ENCODE measurements at regions not wholly inside any gene's neighbourhood (a gene's known extent, or its start where the extent isn't known, plus 50 kb on each side); places are given as distances from the start of the nearest gene placed in this dataset.

DNA sequence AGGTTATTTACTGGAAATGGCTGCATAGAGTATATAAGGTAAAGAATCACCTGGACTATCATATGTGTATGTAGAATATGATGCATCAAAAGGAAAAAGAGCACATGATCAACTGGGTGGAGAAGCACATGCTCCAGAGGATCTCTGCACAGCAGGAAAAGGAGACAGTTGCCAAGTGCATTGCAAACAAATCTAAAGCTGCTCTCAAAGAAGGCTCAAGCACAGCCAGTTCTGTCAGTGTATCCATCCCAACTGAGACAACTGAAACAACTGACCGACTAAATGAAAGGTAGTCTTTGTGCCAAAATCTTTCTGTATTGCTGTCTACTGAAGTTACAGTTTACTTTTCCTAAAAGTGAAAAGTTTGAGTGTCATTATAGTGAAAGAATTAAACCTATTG lies 83.2 kb upstream of the SGCE start:
- Histone ChIP-seq H3K36me3 (ENCODE audit: control insufficient read depth in 2 of 2, insufficient read depth in 2 of 2, low read length in 1 of 2) (no peaks in the 10 kb centered on the region), H2AFZ (ENCODE audit: control insufficient read depth, low read depth, low read length) (no peak overlapping the region), H3K4me1 (ENCODE audit: control insufficient read depth, insufficient read depth, low read length) (no peaks in the 10 kb centered on the region), H3K9ac (ENCODE audit: control insufficient read depth, insufficient read depth, low read length) (no peak overlapping the region), H3K27ac (ENCODE audit: control insufficient read depth, insufficient read depth) (no peak overlapping the region), H3K4me2 (ENCODE audit: control insufficient read depth, insufficient read depth) (no peak overlapping the region), H3K27me3 (replicated peaks in 1 of 2; ENCODE audit: control insufficient read depth in 2 of 2, insufficient read depth in 2 of 2, low read length in 1 of 2) (no peaks in the 10 kb centered on the region), H4K20me1 (ENCODE audit: control insufficient read depth, insufficient read depth) (no peaks in the 10 kb centered on the region), H3K4me3 (no peak overlapping the region), H3K9me3 (replicated peaks; ENCODE audit: control insufficient read depth, insufficient read depth, low read length) (no peaks in the 10 kb centered on the region), H3K79me2 (ENCODE audit: control insufficient read depth, insufficient read depth, low read length) (no peaks in the 10 kb centered on the region)
- ATAC-seq (no peak), FAIRE-seq (no peak), DNase-seq (ENCODE audit: low read depth, low spot score) (no peak)
- TF ChIP-seq CBX3 (IDR thresholded peaks at IDR 0.05; ENCODE audit: borderline replicate concordance, low read depth): no peak
- RAD21 ChIA-PET (ENCODE audit: unreplicated experiment): no interaction called here
- no TSS peak for BruUV-seq (replicated peaks)
- intact Hi-C loops (cut with micrococcal nuclease; ENCODE audit: unreplicated experiment): no loop called here
- 24% methylated on average over 1 of the region's 1 CpG for WGBS (ENCODE audit: insufficient coverage, insufficient replicate concordance, low lambda C conversion rate, missing lambda C conversion rate)
- POLR2A ChIA-PET: no interaction called here
- SMC1A ChIA-PET (ENCODE audit: uncharacterized antibody, unreplicated experiment): no interaction called here
- CTCF ChIA-PET: interaction anchor here (0.6 kb wide), 1 partner anchor 8 kb away, joined by 3 read pairs; no protein-coding TSS in a partner anchor
- in situ Hi-C loops (cut with MboI): no loop called here

DNA sequence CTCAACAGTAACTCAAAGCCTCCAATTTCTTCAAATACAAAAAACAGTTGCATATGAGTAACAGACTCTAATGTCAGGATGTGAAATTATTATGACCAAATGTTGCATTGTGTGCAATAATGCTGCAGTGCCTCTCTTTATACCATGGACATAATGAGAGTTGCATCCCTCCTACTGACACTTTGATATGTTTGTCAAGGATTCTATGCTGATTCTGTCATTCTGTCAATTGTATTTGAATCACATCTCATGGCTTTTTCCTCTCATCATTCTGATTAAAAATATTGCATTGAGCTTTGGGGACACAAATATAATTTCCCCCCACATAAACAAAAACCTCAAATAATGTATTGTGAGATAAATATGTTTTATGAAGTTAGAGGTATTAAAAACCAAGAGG lies 84.6 kb upstream of the SGCE start:
- in situ Hi-C loops (cut with MboI): no loop called here
- TF ChIP-seq ZBTB4 (CRISPR knock-in tag; IDR thresholded peaks at IDR 0.05) (no peak), ZSCAN29 (IDR thresholded peaks at IDR 0.05) (no peak), RAD51 (IDR thresholded peaks at IDR 0.05) (no peak), TAF1 (IDR thresholded peaks at IDR 0.05; ENCODE audit: borderline replicate concordance, low read depth, low read length) (no peak), BHLHE40 (IDR thresholded peaks at IDR 0.05; ENCODE audit: borderline replicate concordance in 1 of 2, low read depth in 2 of 2, low read length in 1 of 2) (no peak), TCF12 (IDR thresholded peaks at IDR 0.05; ENCODE audit: low read depth, low read length) (no peak), RELB (IDR thresholded peaks at IDR 0.05; ENCODE audit: low read depth) (no peak)
- TF ChIP-seq, protein P1, sequence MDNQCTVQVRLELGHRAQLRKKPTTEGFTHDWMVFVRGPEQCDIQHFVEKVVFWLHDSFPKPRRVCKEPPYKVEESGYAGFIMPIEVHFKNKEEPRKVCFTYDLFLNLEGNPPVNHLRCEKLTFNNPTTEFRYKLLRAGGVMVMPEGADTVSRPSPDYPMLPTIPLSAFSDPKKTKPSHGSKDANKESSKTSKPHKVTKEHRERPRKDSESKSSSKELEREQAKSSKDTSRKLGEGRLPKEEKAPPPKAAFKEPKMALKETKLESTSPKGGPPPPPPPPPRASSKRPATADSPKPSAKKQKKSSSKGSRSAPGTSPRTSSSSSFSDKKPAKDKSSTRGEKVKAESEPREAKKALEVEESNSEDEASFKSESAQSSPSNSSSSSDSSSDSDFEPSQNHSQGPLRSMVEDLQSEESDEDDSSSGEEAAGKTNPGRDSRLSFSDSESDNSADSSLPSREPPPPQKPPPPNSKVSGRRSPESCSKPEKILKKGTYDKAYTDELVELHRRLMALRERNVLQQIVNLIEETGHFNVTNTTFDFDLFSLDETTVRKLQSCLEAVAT (IDR thresholded peaks at IDR 0.05): no peak
- POLR2A ChIA-PET: no interaction called here
- SMC1A ChIA-PET (ENCODE audit: uncharacterized antibody, unreplicated experiment): no interaction called here
- CTCF ChIA-PET: no interaction called here
- no peak overlapping the region for H3K4me3 ChIP-seq
- no peaks in the 10 kb centered on the region for H3K36me3 ChIP-seq (ENCODE audit: control insufficient read depth in 2 of 2, insufficient read depth in 2 of 2, low read length in 1 of 2)
- no TSS peak for BruUV-seq (replicated peaks)
- intact Hi-C loops (cut with micrococcal nuclease; ENCODE audit: unreplicated experiment): no loop called here
- no peaks in the 10 kb centered on the region for H4K20me1 ChIP-seq (ENCODE audit: control insufficient read depth, insufficient read depth)
- H3K79me2 ChIP-seq (ENCODE audit: control insufficient read depth, insufficient read depth, low read length): no peaks in the 10 kb centered on the region
- RAD21 ChIA-PET (ENCODE audit: unreplicated experiment): no interaction called here
- H3K27ac ChIP-seq (ENCODE audit: control insufficient read depth, insufficient read depth): no peak overlapping the region
- H3K27me3 ChIP-seq (replicated peaks in 1 of 2; ENCODE audit: control insufficient read depth in 2 of 2, insufficient read depth in 2 of 2, low read length in 1 of 2): no peaks in the 10 kb centered on the region
- H2AFZ ChIP-seq (ENCODE audit: control insufficient read depth, low read depth, low read length): no peak overlapping the region
- FAIRE-seq (no peak), DNase-seq (ENCODE audit: low read depth, low spot score) (no peak), ATAC-seq (no peak)
- no peaks in the 10 kb centered on the region for H3K9me3 ChIP-seq (replicated peaks; ENCODE audit: control insufficient read depth, insufficient read depth, low read length)
- H3K9ac ChIP-seq (ENCODE audit: control insufficient read depth, insufficient read depth, low read length): no peak overlapping the region
- H3K4me1 ChIP-seq (ENCODE audit: control insufficient read depth, insufficient read depth, low read length): no peaks in the 10 kb centered on the region
- no peak overlapping the region for H3K4me2 ChIP-seq (ENCODE audit: control insufficient read depth, insufficient read depth)

All from GM12878 (cell line).